GM12878 (cell line): ENCODE measurements at regions not wholly inside any gene's neighbourhood (a gene's known extent, or its start where the extent isn't known, plus 50 kb on each side); places are given as distances from the start of the nearest gene placed in this dataset.

ENCODE experiments used
- ATAC-seq: fragments of 200-7000 bp; cut with Tn5 transposase; 3 replicates; pipeline ENCODE4 v1.9.1; 2020; ENCODE audit warnings: mild to moderate bottlenecking, moderate library complexity
- BruUV-seq: library from RNA; stranded (reverse); fragments of 400-500 nt; replicated peaks from 2 replicates; lab custom pipeline; 2021; lab: Mats Ljungman, UMichigan
- CTCF ChIA-PET: fragments of 300-600 bp; sonication (Branson Sonifier 250); formaldehyde crosslinking; extraction: SDS; loops from one replicate; lab custom pipeline; 2021; ENCODE audit warnings: inconsistent platforms; lab: Yijun Ruan, JAX
- POLR2A ChIA-PET: fragments of 350-600 bp; formaldehyde crosslinking; extraction: SDS; loops from one replicate; lab custom pipeline; 2021; ENCODE audit warnings: inconsistent platforms; lab: Charles Lee
- RAD21 ChIA-PET: fragments of 300-600 bp; sonication (Branson Sonifier 250); formaldehyde crosslinking; loops from one replicate; lab custom pipeline; 2023; ENCODE audit warnings: antibody characterized with exemption; ENCODE audit not compliant: unreplicated experiment; lab: Charles Lee
- SMC1A ChIA-PET: fragments of 300-600 bp; sonication (Branson Sonifier 250); formaldehyde crosslinking; loops from one replicate; lab custom pipeline; 2023; ENCODE audit not compliant: unreplicated experiment, uncharacterized antibody; lab: Charles Lee
- DNase-seq: peaks from one replicate; pipeline ENCODE4 v3.0.0-alpha.2; 2011; ENCODE audit warnings: low read depth, low spot score
- FAIRE-seq: peaks from 3 replicates; lab custom pipeline; 2011; peaks lifted over from hg19 to GRCh38; lab: Jason Lieb, UNC
- H2AFZ ChIP-seq: 2 replicates; pipeline ENCODE4 v1.6.0; 2011; ENCODE audit warnings: low read depth, low read length, control low read depth; ENCODE audit not compliant: control insufficient read depth
- H3K27ac ChIP-seq: 2 replicates; pipeline ENCODE4 v1.5.1; 2011; ENCODE audit warnings: control low read depth; ENCODE audit not compliant: control insufficient read depth, insufficient read depth
- H3K27me3 ChIP-seq, 2 experiments: replicated peaks in 1 of 2; 2 replicates each; pipeline versions ENCODE4 v1.6.0 to v1.6.1; 2011; ENCODE audit warnings: low read length in 1 of 2; ENCODE audit not compliant: control insufficient read depth in 2 of 2, insufficient read depth in 2 of 2
- H3K36me3 ChIP-seq, 2 experiments: 2 replicates each; pipeline ENCODE4 v1.5.1; 2011; ENCODE audit warnings: low read length in 1 of 2; ENCODE audit not compliant: control insufficient read depth in 2 of 2, insufficient read depth in 2 of 2
- H3K4me1 ChIP-seq: 2 replicates; pipeline ENCODE4 v1.6.1; 2011; ENCODE audit warnings: mild to moderate bottlenecking, low read length, moderate library complexity, mixed read lengths; ENCODE audit not compliant: control insufficient read depth, insufficient read depth
- H3K4me2 ChIP-seq: 2 replicates; pipeline ENCODE4 v1.6.0; 2011; ENCODE audit warnings: control low read depth; ENCODE audit not compliant: control insufficient read depth, insufficient read depth
- H3K4me3 ChIP-seq: fragments of 200-600 bp; sonication (generic); 2 replicates; pipeline ENCODE4 v1.5.1; 2016
- H3K79me2 ChIP-seq: 2 replicates; pipeline ENCODE4 v1.6.0; 2011; ENCODE audit warnings: low read length; ENCODE audit not compliant: control insufficient read depth, insufficient read depth
- H3K9ac ChIP-seq: 2 replicates; pipeline ENCODE4 v1.8.0; 2011; ENCODE audit warnings: low read length, control low read depth, mixed read lengths; ENCODE audit not compliant: control insufficient read depth, insufficient read depth
- H3K9me3 ChIP-seq: replicated peaks from 3 replicates; pipeline ENCODE4 v1.5.1; 2011; ENCODE audit warnings: mild to moderate bottlenecking, low read length; ENCODE audit not compliant: control insufficient read depth, insufficient read depth
- H4K20me1 ChIP-seq: 2 replicates; pipeline ENCODE4 v1.6.0; 2011; ENCODE audit not compliant: control insufficient read depth, insufficient read depth
- BCL11A ChIP-seq: IDR thresholded peaks from 2 replicates; pipeline ENCODE4 v1.6.1; 2011; ENCODE audit warnings: low read depth, low read length
- BCL3 ChIP-seq: IDR thresholded peaks from 2 replicates; pipeline ENCODE4 v1.6.1; 2011; ENCODE audit warnings: borderline replicate concordance, low read depth, mild to moderate bottlenecking, moderate library complexity, low read length; ENCODE audit not compliant: insufficient read depth, poor library complexity, severe bottlenecking
- BRCA1 ChIP-seq: IDR thresholded peaks from 2 replicates; pipeline ENCODE4 v1.6.1; 2011; ENCODE audit warnings: low read depth, low read length, improper control_type of control experiment
- IRF5 ChIP-seq: fragments of 450-650 bp; IDR thresholded peaks from 2 replicates; pipeline ENCODE4 v1.6.1; 2017; ENCODE audit warnings: borderline replicate concordance
- NBN ChIP-seq: fragments of 450-650 bp; IDR thresholded peaks from 2 replicates; pipeline ENCODE4 v1.6.1; 2016
- NFYB ChIP-seq: IDR thresholded peaks from 2 replicates; pipeline ENCODE4 v1.6.1; 2011; ENCODE audit warnings: low read depth, mild to moderate bottlenecking, low read length, improper control_type of control experiment, moderate library complexity; ENCODE audit not compliant: insufficient read depth
- PAX8 ChIP-seq: fragments of 450-650 bp; IDR thresholded peaks from 2 replicates; pipeline ENCODE4 v1.6.1; 2017; ENCODE audit warnings: mild to moderate bottlenecking, moderate library complexity
- POLR2A ChIP-seq: IDR thresholded peaks from 2 replicates; pipeline ENCODE4 v1.6.1; 2011; ENCODE audit warnings: low read depth, mild to moderate bottlenecking, low read length
- POLR2AphosphoS5 ChIP-seq: IDR thresholded peaks from 2 replicates; pipeline ENCODE4 v1.6.1; 2011; ENCODE audit warnings: mild to moderate bottlenecking, low read length, inconsistent platforms
- TCF7 ChIP-seq: IDR thresholded peaks from 2 replicates; pipeline ENCODE4 v1.6.1; 2014; ENCODE audit warnings: antibody characterized with exemption, borderline replicate concordance
- WRNIP1 ChIP-seq: IDR thresholded peaks from 2 replicates; pipeline ENCODE4 v1.6.1; 2011; ENCODE audit warnings: low read depth, low read length, improper control_type of control experiment, borderline replicate concordance
- YY1 ChIP-seq: IDR thresholded peaks from 2 replicates; pipeline ENCODE4 v1.6.1; 2011; ENCODE audit warnings: low read depth, mild to moderate bottlenecking, low read length
- ZBTB33 ChIP-seq: fragments of 450-650 bp; IDR thresholded peaks from 2 replicates; pipeline ENCODE4 v1.6.1; 2017; ENCODE audit warnings: mild to moderate bottlenecking
- WGBS: methylation state at CpG from one replicate; pipeline ENCODE4 v1.1.6; 2016; ENCODE audit warnings: low lambda C conversion rate; ENCODE audit not compliant: insufficient replicate concordance, insufficient coverage; ENCODE audit errors: missing lambda C conversion rate; 5-methylcytosine and 5-hydroxymethylcytosine counted together
- in situ Hi-C: fragments of 300-500 bp; cut with MboI; formaldehyde crosslinking; loops from 9 replicates; pipeline ENCODE4 v1.14.3; 2018; ENCODE audit warnings: mixed read lengths
- intact Hi-C: fragments of 100-400 bp; cut with micrococcal nuclease; formaldehyde crosslinking; loops from one replicate; pipeline ENCODE4 v1.14.2; 2022; ENCODE audit not compliant: unreplicated experiment
- TF ChIP-seq, protein P1 (sequence below): IDR thresholded peaks from 2 replicates; pipeline ENCODE4 v1.6.1; 2012; ENCODE audit warnings: low read depth, low read length, improper control_type of control experiment
- TF ChIP-seq, protein P2 (sequence below): IDR thresholded peaks from 2 replicates; pipeline ENCODE4 v1.6.1; 2011; ENCODE audit warnings: low read depth, low read length, improper control_type of control experiment, borderline replicate concordance
- TF ChIP-seq, protein P3 (sequence below): fragments of 450-650 bp; IDR thresholded peaks from 2 replicates; pipeline ENCODE4 v1.6.1; 2018; ENCODE audit warnings: mild to moderate bottlenecking, low read depth, moderate library complexity; ENCODE audit not compliant: partially characterized antibody

GRCh38 chr9:108142504-108143201 lies 653.1 kb upstream of the KLF4 start (continued):
- TF ChIP-seq TCF7 (no peak), BCL11A (no peak), BRCA1 (no peak), POLR2A (no peak), YY1 (no peak), POLR2AphosphoS5 (no peak), ZBTB33 (no peak)
- TF ChIP-seq, protein P1, sequence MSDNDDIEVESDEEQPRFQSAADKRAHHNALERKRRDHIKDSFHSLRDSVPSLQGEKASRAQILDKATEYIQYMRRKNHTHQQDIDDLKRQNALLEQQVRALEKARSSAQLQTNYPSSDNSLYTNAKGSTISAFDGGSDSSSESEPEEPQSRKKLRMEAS, result no peak

DNA sequence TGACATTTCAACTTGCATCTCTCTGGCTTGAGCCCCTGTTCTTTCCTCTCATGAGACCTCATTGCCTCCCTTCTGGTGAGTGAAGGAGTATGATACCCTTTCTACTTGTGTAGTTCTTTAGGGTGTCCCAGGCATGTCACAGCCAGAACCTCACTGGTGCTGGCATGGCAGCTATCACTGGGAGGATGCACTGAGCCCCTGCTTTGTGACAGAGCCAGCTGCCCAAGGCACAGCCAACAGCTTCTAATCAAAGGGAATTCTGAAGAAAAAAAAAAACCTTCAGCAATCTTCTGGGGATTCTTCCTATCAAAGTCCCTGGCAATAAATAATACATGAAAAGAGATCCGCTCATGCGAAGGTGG lies 652.6 kb upstream of the KLF4 start:
- ChIA-PET SMC1A (no interaction called here), POLR2A (no interaction called here), RAD21 (no interaction called here), CTCF (no interaction called here)
- Histone ChIP-seq H3K79me2 (no peaks in the 10 kb centered on the region), H4K20me1 (no peaks in the 10 kb centered on the region), H3K9ac (no peak overlapping the region), H3K36me3 (no peaks in the 10 kb centered on the region), H3K4me2 (no peak overlapping the region), H3K4me1 (no peaks in the 10 kb centered on the region), H2AFZ (no peak overlapping the region), H3K27me3 (no peaks in the 10 kb centered on the region), H3K4me3 (no peak overlapping the region), H3K9me3 (no peaks in the 10 kb centered on the region), H3K27ac (no peak overlapping the region)
- no peak for DNase-seq
- FAIRE-seq, result no peak
- intact Hi-C loops (no loop called here), in situ Hi-C loops (no loop called here)
- no TSS peak for BruUV-seq
- 98% methylated on average over 2 of the region's 2 CpGs for WGBS
- ATAC-seq, result no peak
- no peak for TF ChIP-seq WRNIP1
- TF ChIP-seq NFYB, result no peak
- TF ChIP-seq, protein P2, sequence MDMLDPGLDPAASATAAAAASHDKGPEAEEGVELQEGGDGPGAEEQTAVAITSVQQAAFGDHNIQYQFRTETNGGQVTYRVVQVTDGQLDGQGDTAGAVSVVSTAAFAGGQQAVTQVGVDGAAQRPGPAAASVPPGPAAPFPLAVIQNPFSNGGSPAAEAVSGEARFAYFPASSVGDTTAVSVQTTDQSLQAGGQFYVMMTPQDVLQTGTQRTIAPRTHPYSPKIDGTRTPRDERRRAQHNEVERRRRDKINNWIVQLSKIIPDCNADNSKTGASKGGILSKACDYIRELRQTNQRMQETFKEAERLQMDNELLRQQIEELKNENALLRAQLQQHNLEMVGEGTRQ, result no peak
- TF ChIP-seq PAX8, result no peak
- TF ChIP-seq NBN, result no peak
- no peak for TF ChIP-seq BCL3
- no peak for TF ChIP-seq IRF5
- no peak for TF ChIP-seq YY1
- TF ChIP-seq, protein P3, sequence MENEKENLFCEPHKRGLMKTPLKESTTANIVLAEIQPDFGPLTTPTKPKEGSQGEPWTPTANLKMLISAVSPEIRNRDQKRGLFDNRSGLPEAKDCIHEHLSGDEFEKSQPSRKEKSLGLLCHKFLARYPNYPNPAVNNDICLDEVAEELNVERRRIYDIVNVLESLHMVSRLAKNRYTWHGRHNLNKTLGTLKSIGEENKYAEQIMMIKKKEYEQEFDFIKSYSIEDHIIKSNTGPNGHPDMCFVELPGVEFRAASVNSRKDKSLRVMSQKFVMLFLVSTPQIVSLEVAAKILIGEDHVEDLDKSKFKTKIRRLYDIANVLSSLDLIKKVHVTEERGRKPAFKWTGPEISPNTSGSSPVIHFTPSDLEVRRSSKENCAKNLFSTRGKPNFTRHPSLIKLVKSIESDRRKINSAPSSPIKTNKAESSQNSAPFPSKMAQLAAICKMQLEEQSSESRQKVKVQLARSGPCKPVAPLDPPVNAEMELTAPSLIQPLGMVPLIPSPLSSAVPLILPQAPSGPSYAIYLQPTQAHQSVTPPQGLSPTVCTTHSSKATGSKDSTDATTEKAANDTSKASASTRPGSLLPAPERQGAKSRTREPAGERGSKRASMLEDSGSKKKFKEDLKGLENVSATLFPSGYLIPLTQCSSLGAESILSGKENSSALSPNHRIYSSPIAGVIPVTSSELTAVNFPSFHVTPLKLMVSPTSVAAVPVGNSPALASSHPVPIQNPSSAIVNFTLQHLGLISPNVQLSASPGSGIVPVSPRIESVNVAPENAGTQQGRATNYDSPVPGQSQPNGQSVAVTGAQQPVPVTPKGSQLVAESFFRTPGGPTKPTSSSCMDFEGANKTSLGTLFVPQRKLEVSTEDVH, result no peak
